ENCODE measurements at regions not wholly inside any gene's neighbourhood (a gene's known extent, or its start where the extent isn't known, plus 50 kb on each side); places are given as distances from the start of the nearest gene placed in this dataset.
"Not testable (repeated sequence)": the region's sequence is repeated elsewhere in the genome, so short reads cannot be mapped to it uniquely, and the experiment has no call there.

DNA sequence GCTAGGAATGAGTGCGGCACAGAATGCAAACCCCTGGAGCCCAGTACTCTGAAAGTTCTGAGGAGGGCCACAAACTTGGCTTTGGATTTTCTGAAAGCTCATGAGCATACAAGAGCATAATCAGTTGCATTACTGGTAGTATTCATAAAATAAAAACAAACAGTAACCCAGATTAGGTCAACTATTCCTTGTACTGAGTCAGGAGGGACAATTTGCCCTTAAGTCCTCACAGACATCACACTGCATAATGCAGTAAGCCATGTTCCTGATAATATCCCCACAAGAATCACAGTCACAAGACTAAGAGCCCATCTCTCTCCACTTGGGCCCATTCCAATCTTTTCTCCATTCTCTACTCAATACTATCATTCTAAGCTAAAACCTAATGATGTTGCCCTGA lies 126.9 kb upstream of the NEIL3 start:
- no peak for DNase-seq (ENCODE audit: low read depth in 1 of 2, low spot score in 2 of 2)
- Histone ChIP-seq H3K27me3 (replicated peaks) (no peaks in the 10 kb centered on the region), H3K36me3 (no peaks in the 10 kb centered on the region), H3K4me3 (no peak overlapping the region), H3K9me3 (replicated peaks) (no peaks in the 10 kb centered on the region), H3K27ac (no peak overlapping the region), H3K4me1 (replicated peaks) (no peaks in the 10 kb centered on the region)

DNA sequence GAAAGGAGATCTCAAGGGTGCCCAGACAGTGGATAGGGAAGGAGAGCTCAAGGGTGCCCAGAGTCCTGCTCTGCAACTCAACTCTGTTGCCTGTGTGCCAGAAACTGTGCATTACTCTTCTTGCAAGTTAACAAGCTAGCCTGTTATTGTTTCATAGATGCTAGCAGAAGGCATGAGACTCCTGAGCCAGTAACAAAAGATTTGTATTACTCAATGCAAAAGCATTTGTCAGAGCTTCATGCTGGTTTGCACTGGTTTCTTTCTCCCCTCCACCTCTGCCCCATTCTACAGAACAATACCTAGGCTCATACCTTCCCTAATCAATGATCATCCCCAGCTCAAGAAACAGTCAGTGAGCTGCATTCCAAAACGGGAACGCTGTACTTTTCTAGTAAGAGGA lies 124.5 kb upstream of the NEIL3 start:
- H3K4me3 ChIP-seq: no peak overlapping the region
- H3K27me3 ChIP-seq (replicated peaks): no peaks in the 10 kb centered on the region
- H3K36me3 ChIP-seq: no peaks in the 10 kb centered on the region
- H3K9me3 ChIP-seq (replicated peaks): no peaks in the 10 kb centered on the region
- DNase-seq (ENCODE audit: low read depth in 1 of 2, low spot score in 2 of 2): no peak
- H3K4me1 ChIP-seq (replicated peaks): no peaks in the 10 kb centered on the region
- H3K27ac ChIP-seq: no peak overlapping the region

DNA sequence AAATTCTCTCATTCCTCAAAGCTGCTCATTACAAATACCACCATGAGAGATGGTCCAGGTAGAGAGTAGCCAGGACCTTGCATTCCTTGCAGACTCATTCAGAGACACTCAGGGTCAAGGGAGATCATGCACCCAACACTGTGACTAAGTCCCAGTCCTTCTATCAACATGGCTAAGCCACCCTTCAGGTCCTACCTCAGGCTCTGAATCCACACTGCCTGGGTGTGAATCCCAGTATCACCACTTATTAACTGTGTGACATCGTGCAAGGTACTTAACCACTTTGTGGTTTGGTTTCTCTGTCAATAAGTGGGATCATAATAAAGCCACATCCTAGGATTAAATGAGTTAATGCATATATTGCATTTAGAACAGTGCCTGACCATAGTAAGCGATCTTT lies 124.1 kb upstream of the NEIL3 start:
- DNase-seq (ENCODE audit: low read depth in 1 of 2, low spot score in 2 of 2): no peak
- Histone ChIP-seq H3K4me3 (no peak overlapping the region), H3K27ac (no peak overlapping the region), H3K9me3 (replicated peaks) (no peaks in the 10 kb centered on the region), H3K27me3 (replicated peaks) (no peaks in the 10 kb centered on the region), H3K36me3 (no peaks in the 10 kb centered on the region), H3K4me1 (replicated peaks) (no peaks in the 10 kb centered on the region)

DNA sequence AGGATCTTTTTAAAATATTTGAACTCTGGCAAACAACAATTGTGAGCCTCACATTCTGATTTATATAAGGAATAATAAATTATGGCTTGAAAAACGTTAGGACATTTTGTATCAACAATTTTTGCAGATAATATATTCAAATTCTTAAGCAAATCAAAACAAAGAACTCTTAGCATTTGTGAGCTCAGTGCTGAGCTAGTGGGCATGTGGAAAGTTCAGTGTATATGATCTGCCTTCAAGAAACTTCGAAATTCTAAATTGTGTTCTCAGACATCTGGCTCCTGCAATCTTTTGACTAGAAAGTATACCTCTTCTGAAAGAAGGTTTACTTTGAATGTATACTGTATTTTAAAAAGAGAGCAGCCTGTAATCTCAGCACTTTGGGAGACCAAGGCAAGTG lies 122.3 kb upstream of the NEIL3 start:
- H3K27ac ChIP-seq: no peak overlapping the region
- no peaks in the 10 kb centered on the region for H3K4me1 ChIP-seq (replicated peaks)
- no peaks in the 10 kb centered on the region for H3K36me3 ChIP-seq
- H3K27me3 ChIP-seq (replicated peaks): no peaks in the 10 kb centered on the region
- no peak for DNase-seq (ENCODE audit: low read depth in 1 of 2, low spot score in 2 of 2)
- H3K4me3 ChIP-seq: no peak overlapping the region
- H3K9me3 ChIP-seq (replicated peaks): no peaks in the 10 kb centered on the region

DNA sequence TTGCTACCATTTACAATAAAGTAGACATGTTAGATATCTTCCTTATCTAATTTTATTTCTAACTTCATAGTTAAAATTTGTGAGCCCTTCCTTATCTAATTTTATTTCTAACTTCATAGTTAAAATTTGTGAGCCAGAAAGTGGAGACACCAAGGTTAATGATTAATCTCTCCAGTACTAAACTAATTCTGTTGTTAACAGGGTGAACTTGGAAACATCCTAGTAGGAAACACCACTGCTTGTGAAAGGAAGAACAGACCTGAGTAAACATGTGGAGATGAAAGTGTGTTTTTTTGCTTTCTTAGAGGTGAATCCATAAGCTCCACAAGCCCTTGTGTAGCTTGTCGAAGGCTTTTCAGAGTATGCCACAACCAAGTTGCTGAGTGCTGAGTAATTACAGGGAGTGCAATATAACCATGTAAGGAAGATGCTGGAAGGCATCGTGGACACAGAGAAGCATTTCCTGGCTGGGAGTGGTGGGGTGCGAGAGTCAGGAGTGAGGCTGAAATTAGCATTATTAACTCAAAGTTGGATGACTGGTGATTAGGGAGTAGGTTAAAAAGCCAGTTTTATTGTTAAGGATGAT lies 118.6 kb upstream of the NEIL3 start:
- H3K36me3 ChIP-seq: no peaks in the 10 kb centered on the region
- H3K27me3 ChIP-seq (replicated peaks): no peaks in the 10 kb centered on the region
- H3K4me3 ChIP-seq: no peak overlapping the region
- H3K27ac ChIP-seq: no peak overlapping the region
- H3K4me1 ChIP-seq (replicated peaks): no peaks in the 10 kb centered on the region
- no peak for DNase-seq (ENCODE audit: low read depth in 1 of 2, low spot score in 2 of 2)
- no peaks in the 10 kb centered on the region for H3K9me3 ChIP-seq (replicated peaks)

DNA sequence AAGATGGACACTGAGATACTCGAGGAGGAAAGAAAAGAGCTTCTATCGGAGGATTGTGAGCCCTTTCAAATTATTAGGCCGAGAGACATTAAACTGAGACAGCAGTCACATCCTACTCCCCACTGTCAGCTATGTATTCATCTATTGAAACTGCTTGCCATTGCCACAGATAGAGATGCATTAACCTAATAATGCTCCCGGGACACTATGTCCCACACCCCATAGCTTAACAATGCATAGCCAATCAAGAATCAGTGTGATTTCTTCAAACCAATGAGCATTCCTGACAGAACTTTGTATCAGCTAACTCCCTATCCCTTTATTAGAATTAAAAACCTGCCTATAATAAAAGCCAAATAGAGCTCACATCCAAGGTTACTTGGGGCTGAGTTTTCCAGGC lies 118.1 kb upstream of the NEIL3 start:
- no peaks in the 10 kb centered on the region for H3K9me3 ChIP-seq (replicated peaks)
- no peaks in the 10 kb centered on the region for H3K36me3 ChIP-seq
- H3K4me3 ChIP-seq: no peak overlapping the region
- DNase-seq (ENCODE audit: low read depth in 1 of 2, low spot score in 2 of 2): no peak
- H3K4me1 ChIP-seq (replicated peaks): no peaks in the 10 kb centered on the region
- H3K27me3 ChIP-seq (replicated peaks): no peaks in the 10 kb centered on the region
- H3K27ac ChIP-seq: no peak overlapping the region

DNA sequence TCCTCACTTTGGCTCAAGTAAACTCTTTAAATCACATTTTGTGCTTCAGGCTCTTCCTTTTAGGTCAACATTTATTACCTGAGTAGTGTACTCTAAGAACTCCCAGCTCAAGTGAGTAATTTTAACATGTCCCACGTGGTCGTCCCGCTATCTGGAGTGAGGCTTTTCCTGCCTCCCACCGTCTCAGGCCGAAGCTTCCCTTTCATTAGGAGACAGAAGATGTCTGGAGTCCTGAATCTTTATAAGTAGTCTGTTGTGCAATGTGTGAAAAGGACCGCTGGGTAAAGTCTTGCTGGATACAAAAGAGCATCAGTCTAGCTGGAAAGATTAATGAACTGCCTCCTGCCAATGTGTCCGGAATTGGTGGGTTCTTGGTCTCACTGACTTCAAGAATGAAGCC lies 117.7 kb upstream of the NEIL3 start:
- H3K36me3 ChIP-seq: no peaks in the 10 kb centered on the region
- H3K4me1 ChIP-seq (replicated peaks): no peaks in the 10 kb centered on the region
- H3K27ac ChIP-seq: no peak overlapping the region
- H3K9me3 ChIP-seq (replicated peaks): no peaks in the 10 kb centered on the region
- no peaks in the 10 kb centered on the region for H3K27me3 ChIP-seq (replicated peaks)
- H3K4me3 ChIP-seq: no peak overlapping the region
- no peak for DNase-seq (ENCODE audit: low read depth in 1 of 2, low spot score in 2 of 2)

DNA sequence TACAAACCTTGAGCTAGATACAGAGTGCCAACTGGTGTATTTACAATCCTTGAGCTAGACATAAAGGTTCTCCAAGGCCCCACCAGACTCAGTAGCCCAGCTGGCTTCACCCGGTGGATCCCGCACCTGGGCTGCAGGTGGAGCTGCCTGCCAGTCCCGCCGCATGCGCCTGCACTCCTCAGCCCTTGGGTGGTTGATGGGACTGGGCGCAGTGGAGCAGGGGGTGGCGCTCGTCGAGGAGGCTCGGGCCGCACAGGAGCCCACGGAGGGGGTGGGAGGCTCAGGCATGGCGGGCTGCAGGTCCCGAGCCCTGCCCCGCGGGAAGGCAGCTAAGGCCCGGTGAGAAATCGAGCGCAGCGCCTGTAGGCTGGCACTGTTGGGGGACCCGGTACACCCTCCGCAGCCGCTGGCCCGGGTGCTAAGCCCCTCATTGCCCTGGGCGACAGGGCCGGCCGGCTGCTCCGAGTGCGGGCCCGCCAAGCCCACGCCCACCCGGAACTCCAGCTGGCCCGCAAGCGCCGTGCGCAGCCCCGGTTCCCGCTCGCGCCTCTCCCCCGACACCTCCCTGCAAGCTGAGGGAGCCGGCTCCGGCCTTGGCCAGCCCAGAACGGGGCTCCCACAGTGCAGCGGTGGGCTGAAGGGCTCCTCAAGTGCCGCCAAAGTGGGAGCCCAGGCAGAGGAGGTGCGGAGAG lies 116.5 kb upstream of the NEIL3 start:
- H3K4me1 ChIP-seq (replicated peaks); H3K27ac ChIP-seq; H3K9me3 ChIP-seq (replicated peaks); H3K4me3 ChIP-seq; H3K27me3 ChIP-seq (replicated peaks); H3K36me3 ChIP-seq; DNase-seq (ENCODE audit: low read depth in 1 of 2, low spot score in 2 of 2): not testable (repeated sequence)

DNA sequence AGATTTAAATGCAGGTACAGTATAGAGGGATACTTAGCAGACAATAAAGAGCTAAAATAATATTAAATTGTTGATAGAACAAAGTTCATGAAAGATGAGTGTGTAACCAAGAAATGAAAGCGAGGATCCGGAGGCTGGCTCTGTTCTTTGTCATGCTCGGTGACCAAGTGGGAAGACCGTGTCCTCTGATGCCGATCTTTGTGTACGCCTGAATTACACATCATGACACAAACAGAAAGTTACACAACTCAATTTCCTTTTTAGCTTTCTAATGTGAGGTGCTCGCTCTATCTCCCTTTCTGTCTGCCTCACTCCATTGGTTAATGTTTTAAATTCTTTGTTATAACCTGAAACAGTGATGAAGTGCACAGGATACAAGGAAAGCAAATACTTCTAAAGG lies 114.8 kb upstream of the NEIL3 start:
- no peaks in the 10 kb centered on the region for H3K4me1 ChIP-seq (replicated peaks)
- no peak for DNase-seq (ENCODE audit: low read depth in 1 of 2, low spot score in 2 of 2)
- H3K27ac ChIP-seq: no peak overlapping the region
- H3K9me3 ChIP-seq (replicated peaks): no peaks in the 10 kb centered on the region
- H3K36me3 ChIP-seq: no peaks in the 10 kb centered on the region
- no peak overlapping the region for H3K4me3 ChIP-seq
- no peaks in the 10 kb centered on the region for H3K27me3 ChIP-seq (replicated peaks)

DNA sequence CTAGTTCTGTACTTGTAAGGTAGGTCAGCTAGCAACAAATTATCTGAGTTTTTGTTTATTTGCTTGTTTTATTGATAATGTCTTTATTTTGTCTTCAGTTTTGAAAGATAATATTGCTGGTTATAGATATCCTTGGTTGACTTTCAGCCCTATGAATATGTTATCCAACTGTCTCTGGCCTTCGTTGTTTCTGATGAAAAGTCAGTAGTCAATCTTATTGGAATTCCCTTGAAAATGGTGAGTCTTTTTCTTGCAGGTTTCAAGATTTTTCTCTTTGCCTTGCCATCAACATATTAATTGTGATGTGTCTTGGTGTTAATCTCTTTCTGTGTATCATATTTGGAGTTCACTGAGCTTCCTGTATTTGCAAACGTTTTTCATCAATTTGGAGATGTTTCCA lies 113.1 kb upstream of the NEIL3 start:
- no peaks in the 10 kb centered on the region for H3K9me3 ChIP-seq (replicated peaks)
- H3K4me1 ChIP-seq (replicated peaks): no peaks in the 10 kb centered on the region
- no peak overlapping the region for H3K4me3 ChIP-seq
- H3K27ac ChIP-seq: no peak overlapping the region
- H3K36me3 ChIP-seq: no peaks in the 10 kb centered on the region
- no peaks in the 10 kb centered on the region for H3K27me3 ChIP-seq (replicated peaks)
- no peak for DNase-seq (ENCODE audit: low read depth in 1 of 2, low spot score in 2 of 2)

DNA sequence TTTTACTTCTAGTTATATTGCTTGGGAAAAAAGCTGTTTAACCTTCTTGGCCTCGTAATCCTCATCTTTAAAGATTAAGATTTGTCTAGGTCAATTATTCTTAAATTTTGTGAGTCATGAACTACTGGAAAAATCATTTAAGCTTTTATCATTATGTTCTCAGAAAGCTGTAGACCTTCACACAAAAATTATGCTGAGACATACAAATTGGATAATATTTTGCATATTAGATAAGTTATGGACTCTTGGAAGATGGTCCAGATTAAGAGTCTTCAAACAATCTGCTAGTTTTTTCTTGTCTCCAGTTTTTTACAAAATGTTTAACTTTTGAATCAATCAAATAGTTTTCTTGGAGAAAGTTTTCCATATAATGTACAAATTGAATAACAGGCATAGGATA lies 108.1 kb upstream of the NEIL3 start:
- no peak overlapping the region for H3K4me3 ChIP-seq
- no peak overlapping the region for H3K27ac ChIP-seq
- no peak for DNase-seq (ENCODE audit: low read depth in 1 of 2, low spot score in 2 of 2)
- no peaks in the 10 kb centered on the region for H3K27me3 ChIP-seq (replicated peaks)
- no peaks in the 10 kb centered on the region for H3K9me3 ChIP-seq (replicated peaks)
- no peaks in the 10 kb centered on the region for H3K36me3 ChIP-seq
- no peaks in the 10 kb centered on the region for H3K4me1 ChIP-seq (replicated peaks)

DNA sequence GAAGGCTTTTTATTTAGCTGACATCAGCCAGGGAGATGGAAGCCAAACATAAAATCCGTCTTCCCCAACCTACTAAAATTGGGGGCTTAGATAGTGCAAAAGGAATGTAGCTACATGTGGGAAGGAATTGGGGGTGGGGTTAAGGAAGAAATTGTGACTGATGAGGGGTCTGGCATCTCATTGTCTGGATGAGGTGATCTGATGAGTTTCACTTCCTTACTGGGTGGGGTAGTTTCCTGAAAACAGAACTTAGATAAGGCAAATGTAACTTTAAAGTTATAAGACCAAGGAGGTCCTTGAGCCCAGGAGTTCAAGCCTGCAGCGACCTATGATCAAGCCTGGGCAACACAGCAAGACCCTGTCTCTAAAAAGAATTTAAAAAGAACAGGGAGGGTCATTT lies 105.5 kb upstream of the NEIL3 start:
- Histone ChIP-seq H3K27ac (no peak overlapping the region), H3K36me3 (no peaks in the 10 kb centered on the region), H3K27me3 (replicated peaks) (no peaks in the 10 kb centered on the region), H3K9me3 (replicated peaks) (no peaks in the 10 kb centered on the region), H3K4me1 (replicated peaks) (no peaks in the 10 kb centered on the region), H3K4me3 (no peak overlapping the region)
- DNase-seq (ENCODE audit: low read depth in 1 of 2, low spot score in 2 of 2): no peak

DNA sequence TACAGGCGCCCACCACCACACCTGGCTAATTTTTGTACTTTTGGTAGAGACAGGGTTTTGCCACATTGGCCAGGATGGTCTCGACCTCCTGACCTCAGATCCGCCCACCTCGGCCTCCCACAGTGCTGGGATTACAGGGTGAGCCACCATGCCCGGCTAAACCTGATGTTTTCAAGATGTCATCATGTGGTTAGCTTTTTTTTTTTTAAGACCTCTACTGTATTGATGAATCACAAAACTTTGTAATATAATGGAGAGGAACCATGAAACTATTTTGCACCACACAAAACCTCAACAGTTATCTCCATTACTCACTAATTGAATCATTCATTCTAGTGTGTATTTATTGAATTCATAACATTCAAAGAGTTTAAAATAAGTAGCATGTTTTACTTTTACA lies 94.7 kb upstream of the NEIL3 start:
- Histone ChIP-seq H3K27me3 (replicated peaks) (no peaks in the 10 kb centered on the region), H3K4me1 (replicated peaks) (no peaks in the 10 kb centered on the region), H3K36me3 (no peaks in the 10 kb centered on the region), H3K27ac (no peak overlapping the region), H3K4me3 (no peak overlapping the region), H3K9me3 (replicated peaks) (no peaks in the 10 kb centered on the region)
- no peak for DNase-seq (ENCODE audit: low read depth in 1 of 2, low spot score in 2 of 2)

DNA sequence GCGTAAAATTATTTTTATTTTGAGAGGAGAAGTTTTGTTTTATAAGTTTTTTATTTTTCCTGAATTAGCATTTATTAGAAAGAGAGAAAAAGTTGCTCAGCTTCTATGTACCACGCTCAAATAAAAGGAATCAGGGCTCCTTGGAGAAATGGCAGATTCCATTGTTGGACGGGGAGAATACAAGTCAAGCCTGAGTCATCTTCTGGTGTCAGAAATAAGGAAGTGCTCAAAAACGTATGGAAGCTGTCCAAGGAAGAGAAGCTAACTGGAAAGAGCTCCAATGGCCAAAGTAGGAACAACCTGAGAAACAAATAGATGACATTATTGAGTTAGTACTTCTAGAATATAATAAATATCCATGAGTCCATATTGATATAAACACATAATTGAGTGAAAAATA lies 89.3 kb upstream of the NEIL3 start:
- H3K27me3 ChIP-seq (replicated peaks): no peaks in the 10 kb centered on the region
- no peak overlapping the region for H3K27ac ChIP-seq
- H3K4me1 ChIP-seq (replicated peaks): no peaks in the 10 kb centered on the region
- no peak for DNase-seq (ENCODE audit: low read depth in 1 of 2, low spot score in 2 of 2)
- H3K4me3 ChIP-seq: no peak overlapping the region
- H3K9me3 ChIP-seq (replicated peaks): no peaks in the 10 kb centered on the region
- no peaks in the 10 kb centered on the region for H3K36me3 ChIP-seq

DNA sequence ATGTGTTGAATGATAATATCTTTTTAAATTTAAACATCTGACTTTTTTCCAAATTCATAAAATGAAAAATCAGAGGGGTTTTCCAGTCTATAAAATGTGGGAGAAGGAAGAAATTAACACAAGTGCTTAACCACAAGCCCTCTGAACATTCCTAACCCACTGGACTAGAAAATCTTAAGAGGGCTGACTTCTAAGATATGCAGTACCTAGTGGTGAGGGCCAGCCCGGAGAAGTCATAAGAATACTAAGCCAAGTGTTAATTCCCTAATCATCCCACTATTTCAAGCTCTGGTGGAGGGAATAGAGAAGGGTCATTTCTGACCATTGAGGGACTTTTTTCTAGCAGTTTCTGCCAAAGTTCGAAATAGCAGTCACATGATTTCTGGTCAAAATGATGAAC lies 86.9 kb upstream of the NEIL3 start:
- H3K4me3 ChIP-seq: no peak overlapping the region
- H3K9me3 ChIP-seq (replicated peaks): no peaks in the 10 kb centered on the region
- DNase-seq (ENCODE audit: low read depth in 1 of 2, low spot score in 2 of 2): no peak
- no peak overlapping the region for H3K27ac ChIP-seq
- H3K27me3 ChIP-seq (replicated peaks): no peaks in the 10 kb centered on the region
- no peaks in the 10 kb centered on the region for H3K36me3 ChIP-seq
- H3K4me1 ChIP-seq (replicated peaks): no peaks in the 10 kb centered on the region

Data from SJSA1 (cell line).